ENCODE measurements at regions not wholly inside any gene's neighbourhood (a gene's known extent, or its start where the extent isn't known, plus 50 kb on each side); places are given as distances from the start of the nearest gene placed in this dataset.
"Not testable (repeated sequence)": the region's sequence is repeated elsewhere in the genome, so short reads cannot be mapped to it uniquely, and the experiment has no call there.

- DNase-seq (ENCODE audit: extremely low read depth in 1 of 2, low read depth in 1 of 2) = no peak
Measured at GRCh38 chr11:38060920-38061319, 1462.9 kb upstream of the RAG2 start.

DNA sequence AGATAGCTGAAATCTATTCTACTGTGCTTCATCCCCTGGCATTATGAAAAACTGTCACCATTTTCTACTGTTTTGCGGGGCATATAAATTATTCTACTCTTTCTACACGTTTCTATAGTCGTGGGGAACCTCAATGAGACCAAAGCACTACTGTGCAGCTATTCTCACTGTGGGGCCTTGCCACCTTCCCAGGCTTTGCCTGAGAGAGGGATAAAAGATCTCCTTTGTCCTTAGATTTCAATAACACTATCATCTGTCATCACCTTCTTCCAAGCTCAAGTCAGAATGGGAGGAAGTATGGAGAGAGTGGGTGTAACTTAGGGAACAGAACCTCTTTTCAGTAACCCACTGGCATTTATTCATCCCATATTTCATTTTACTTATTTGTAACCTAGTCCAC, 1462.1 kb upstream of the RAG2 start:
- DNase-seq (ENCODE audit: extremely low read depth in 1 of 2, low read depth in 1 of 2) = no peak

DNA sequence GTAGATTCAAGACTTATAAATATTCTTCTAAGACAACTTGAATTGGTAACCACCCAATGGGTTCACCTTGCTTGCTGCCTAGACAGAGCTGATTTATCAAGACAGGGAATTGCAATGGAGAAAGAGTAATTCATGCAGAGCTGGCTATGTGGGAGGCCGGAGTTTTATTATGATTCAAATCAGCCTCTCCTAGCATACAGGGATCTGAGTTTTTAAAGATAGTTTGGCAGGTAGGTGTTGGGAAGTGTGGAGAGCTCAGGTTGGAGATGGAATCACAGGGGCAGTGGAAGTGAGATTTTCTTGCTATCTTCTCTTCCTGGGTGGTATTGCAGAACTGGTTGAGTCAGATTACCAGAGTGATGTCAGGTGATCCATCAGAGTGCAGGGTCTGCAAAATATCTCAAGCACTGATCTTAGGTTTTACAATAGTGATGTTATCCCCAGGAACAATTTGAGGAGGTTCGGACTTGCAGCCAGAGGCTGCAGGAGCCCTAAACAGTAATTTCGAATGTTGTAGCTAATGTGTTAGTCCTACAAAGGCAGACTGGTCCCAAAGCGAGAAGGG, 1448.6 kb upstream of the RAG2 start:
- DNase-seq (ENCODE audit: extremely low read depth in 1 of 2, low read depth in 1 of 2) = no peak

GRCh38 chr11:38043060-38043459, 1445.0 kb upstream of the RAG2 start:
- no peak for DNase-seq (ENCODE audit: extremely low read depth in 1 of 2, low read depth in 1 of 2)

- DNase-seq (ENCODE audit: extremely low read depth in 1 of 2, low read depth in 1 of 2) = no peak
Measured at GRCh38 chr11:38038777-38039176, 1440.7 kb upstream of the RAG2 start.

DNA sequence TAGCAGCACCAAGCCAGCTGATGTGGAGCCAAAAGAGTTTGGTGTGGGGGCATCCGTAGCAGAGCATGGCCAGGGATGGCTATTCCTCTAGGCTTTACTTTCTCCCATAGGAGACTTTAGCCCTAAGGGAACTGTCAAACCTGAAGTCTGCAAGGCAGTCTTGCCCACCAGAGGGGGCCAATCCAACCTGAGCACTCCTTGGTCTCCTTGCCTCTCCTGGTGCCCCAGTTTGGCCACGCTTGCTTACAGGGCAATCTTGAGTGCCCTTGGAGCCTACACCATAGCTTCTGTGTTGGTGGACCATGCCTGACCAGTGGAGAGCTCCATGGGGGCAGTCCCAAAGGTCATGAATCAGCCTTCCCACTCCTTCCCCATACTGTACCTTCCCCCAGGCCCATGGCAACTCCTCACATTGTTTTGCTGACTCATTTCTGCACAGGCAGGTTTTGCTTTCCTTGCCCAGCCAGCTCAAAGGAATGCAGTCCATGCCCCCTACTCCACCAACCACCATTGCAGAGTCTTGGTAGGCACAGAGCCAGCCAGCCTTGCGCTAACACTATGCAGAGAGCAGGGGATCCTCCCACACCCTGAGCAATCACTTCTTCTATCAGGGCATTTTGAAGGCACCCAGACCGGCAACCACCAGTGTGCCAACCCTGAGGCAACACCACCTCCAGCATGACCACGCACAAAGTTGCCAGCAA, 1421.2 kb upstream of the RAG2 start:
- no peak for DNase-seq (ENCODE audit: extremely low read depth in 1 of 2, low read depth in 1 of 2)

GRCh38 chr11:38014405-38014804, 1416.4 kb upstream of the RAG2 start:
- DNase-seq (ENCODE audit: extremely low read depth in 1 of 2, low read depth in 1 of 2) = no peak

- no peak for DNase-seq (ENCODE audit: extremely low read depth in 1 of 2, low read depth in 1 of 2)
Measured at GRCh38 chr11:38013157-38013556, 1415.1 kb upstream of the RAG2 start.

DNA sequence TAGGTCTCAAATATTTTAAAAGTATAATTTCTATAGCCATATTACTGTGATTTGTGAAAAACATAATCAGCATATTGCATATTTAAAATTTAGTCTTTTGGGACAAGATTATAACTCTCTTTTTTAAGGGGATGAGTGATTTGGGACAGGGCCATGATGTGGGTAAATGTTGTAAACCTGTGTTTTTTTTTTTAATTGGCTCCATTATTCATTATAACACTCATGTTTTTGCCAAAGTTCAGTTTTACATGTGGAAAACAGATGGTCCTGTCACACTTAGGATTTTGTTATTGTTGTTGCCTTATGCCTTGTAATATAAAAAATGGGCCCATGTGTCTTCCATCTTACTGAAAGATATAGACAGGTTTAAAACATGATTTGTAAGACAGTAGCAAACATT, 1413.5 kb upstream of the RAG2 start:
- no peak for DNase-seq (ENCODE audit: extremely low read depth in 1 of 2, low read depth in 1 of 2)

DNA sequence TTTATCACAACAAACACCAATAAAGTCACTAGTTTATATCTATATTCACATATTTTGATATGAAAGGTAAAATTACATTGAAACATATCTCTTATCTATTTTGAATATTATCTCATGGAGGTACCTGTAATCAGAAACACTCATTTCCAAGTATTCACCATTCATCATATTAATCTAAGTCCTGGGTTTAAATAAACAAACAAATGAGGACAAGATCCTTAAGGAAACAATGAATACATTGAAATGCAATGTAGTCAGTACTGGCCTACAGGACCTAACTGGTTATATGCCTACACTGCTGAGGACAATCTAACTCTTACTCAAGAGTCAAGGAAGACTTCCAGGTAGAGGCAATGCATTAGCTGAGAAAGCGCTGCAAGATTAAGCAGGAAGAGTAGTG, 1411.9 kb upstream of the RAG2 start:
- DNase-seq (ENCODE audit: extremely low read depth in 1 of 2, low read depth in 1 of 2) = no peak

- no peak for DNase-seq (ENCODE audit: extremely low read depth in 1 of 2, low read depth in 1 of 2)
Measured at GRCh38 chr11:38006466-38006865, 1408.4 kb upstream of the RAG2 start.

DNA sequence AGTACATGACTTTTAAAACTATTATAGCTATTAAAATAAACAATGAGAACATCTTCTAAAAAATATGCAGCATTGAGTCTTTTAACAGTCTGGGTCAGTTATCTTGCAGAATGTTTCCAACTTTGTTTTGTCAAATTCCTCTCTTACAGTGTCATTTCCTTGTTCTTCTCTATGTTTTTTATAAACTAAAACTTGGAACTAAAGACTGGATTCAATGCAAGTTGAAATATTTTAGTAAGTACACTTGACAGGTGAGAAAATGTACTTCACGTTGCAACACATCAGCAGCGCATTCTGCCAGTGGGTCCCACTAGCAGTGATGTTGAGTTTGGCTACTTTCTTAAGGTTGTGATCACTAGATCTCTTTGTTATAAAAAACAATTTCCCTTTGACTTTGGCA, 1407.6 kb upstream of the RAG2 start:
- DNase-seq (ENCODE audit: extremely low read depth in 1 of 2, low read depth in 1 of 2) = no peak

- no peak for DNase-seq (ENCODE audit: extremely low read depth in 1 of 2, low read depth in 1 of 2)
Measured at GRCh38 chr11:37999171-37999570, 1401.1 kb upstream of the RAG2 start.

- no peak for DNase-seq (ENCODE audit: extremely low read depth in 1 of 2, low read depth in 1 of 2)
Measured at GRCh38 chr11:37995886-37996285, 1397.8 kb upstream of the RAG2 start.

DNA sequence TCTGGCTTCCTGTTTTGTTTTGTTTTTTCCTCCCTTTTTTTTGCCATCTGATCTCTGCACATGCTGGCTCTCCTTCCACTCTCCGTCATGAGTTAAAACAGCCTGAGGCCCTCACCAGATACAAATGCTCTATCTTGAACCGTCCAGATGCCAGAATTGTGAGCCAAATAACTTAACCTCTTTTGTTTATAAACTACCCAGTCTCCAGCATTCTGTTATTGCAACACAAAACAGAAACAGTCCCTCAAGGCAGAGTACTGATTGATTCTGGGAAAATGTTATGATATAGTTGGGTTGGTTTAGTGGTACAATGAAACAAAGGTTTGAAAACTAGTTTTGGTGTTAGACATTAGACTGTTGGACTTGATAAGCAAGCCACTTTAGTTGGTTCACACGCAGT, 1390.0 kb upstream of the RAG2 start:
- no peak for DNase-seq (ENCODE audit: extremely low read depth in 1 of 2, low read depth in 1 of 2)

- DNase-seq (ENCODE audit: extremely low read depth in 1 of 2, low read depth in 1 of 2) = no peak
Measured at GRCh38 chr11:37984991-37985390, 1387.0 kb upstream of the RAG2 start.

GRCh38 chr11:37978647-37979046, 1380.6 kb upstream of the RAG2 start:
- no peak for DNase-seq (ENCODE audit: extremely low read depth in 1 of 2, low read depth in 1 of 2)

DNA sequence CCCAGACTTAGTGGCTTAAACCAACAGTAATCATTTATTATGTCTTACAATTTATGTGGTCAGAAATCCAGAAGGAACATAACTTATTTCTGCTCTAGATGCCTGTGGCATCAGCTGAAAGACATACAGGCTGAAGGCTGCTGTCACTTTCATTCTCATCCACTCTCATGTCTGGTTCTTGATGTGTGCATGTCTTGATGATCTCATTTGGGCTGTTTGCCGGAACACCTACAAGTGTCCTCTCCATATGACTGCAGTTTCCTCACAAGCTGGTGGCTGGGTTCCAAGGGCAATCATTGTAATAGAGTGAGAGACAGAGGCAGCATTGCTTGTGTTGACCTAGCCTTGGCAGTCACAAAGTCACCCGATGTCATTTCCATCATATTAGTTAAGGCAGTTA, 1375.9 kb upstream of the RAG2 start:
- no peak for DNase-seq (ENCODE audit: extremely low read depth in 1 of 2, low read depth in 1 of 2)

- no peak for DNase-seq (ENCODE audit: extremely low read depth in 1 of 2, low read depth in 1 of 2)
Measured at GRCh38 chr11:37972691-37973090, 1374.7 kb upstream of the RAG2 start.

DNA sequence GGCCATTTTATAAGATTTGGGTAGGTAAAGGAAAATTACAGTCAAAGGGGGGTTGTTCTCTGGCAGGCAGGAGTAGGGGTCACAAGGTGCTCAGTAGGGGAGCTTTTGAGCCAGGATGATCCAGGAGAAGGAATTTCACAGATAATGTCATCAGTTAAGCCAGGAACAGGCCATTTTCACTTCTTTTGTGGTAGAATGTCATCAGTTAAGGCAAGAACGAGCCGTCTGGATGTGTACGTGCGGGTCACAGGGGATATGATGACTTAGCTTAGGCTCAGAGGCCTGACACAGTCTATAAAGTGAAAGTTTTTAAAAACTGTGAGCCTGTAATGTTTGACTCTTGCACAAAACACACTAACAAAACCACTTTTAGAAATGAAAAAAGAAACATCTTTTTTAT, 1371.3 kb upstream of the RAG2 start:
- DNase-seq (ENCODE audit: extremely low read depth in 1 of 2, low read depth in 1 of 2) = not testable (repeated sequence)

GRCh38 chr11:37968148-37968547, 1370.1 kb upstream of the RAG2 start:
- no peak for DNase-seq (ENCODE audit: extremely low read depth in 1 of 2, low read depth in 1 of 2)

GRCh38 chr11:37967635-37968034, 1369.6 kb upstream of the RAG2 start:
- no peak for DNase-seq (ENCODE audit: extremely low read depth in 1 of 2, low read depth in 1 of 2)

GRCh38 chr11:37963440-37963839, 1365.4 kb upstream of the RAG2 start:
- DNase-seq (ENCODE audit: extremely low read depth in 1 of 2, low read depth in 1 of 2) = no peak

Measured in activated CD8-positive, alpha-beta memory T cell treated with anti-CD3 and anti-CD28 coated beads for 1 hour (primary cell).